HL-60/S4 (cell line): ENCODE measurements at regions not wholly inside any gene's neighbourhood (a gene's known extent, or its start where the extent isn't known, plus 50 kb on each side); places are given as distances from the start of the nearest gene placed in this dataset.
"Not testable (repeated sequence)": the region's sequence is repeated elsewhere in the genome, so short reads cannot be mapped to it uniquely, and the experiment has no call there.

Source experiments
- in situ Hi-C: fragments of 300-500 bp; cut with MboI; formaldehyde crosslinking; loops from 2 replicates; pipeline ENCODE4 v1.14.3; 2022; ENCODE audit warnings: low sequenced_read_pairs

DNA sequence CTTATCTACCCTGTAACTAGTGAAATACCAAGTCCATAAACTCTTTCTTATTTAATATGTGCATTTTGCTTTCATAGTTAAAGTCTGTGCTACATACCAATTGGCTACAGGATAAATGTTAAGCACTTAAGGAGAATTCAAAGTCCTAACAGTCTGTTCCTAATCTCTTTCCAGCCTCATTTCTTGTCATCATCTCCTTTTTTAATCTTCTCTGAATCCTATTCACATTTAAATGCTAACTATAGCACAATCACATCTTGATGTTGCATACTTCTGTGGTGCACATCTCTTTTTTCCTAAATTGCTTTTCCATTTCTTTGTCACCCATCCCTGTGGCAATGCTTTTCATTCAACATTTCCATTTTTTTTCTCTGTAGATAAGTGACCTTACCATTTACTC is 996.1 kb upstream of the TYRP1 start:
- in situ Hi-C loops, result no loop called here

DNA sequence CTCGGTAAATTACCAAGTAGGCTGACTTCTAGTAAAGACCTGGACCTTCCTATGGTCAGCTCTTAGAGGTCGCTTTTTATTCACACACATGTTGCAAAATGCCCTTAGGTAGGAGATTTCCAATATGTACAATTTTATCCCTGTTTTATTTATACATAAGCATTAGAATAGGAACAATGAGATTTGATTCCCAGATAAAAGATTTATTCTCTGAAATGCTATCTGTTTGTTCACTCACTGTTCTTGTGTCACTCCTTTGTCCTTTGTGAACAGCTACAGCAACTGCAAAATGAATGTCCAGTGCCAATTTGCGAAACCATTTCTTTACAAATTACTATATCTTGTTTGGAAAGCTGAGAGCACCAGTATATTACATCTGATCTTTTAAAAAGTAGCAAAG is 991.5 kb upstream of the TYRP1 start:
- in situ Hi-C loops, result no loop called here

DNA sequence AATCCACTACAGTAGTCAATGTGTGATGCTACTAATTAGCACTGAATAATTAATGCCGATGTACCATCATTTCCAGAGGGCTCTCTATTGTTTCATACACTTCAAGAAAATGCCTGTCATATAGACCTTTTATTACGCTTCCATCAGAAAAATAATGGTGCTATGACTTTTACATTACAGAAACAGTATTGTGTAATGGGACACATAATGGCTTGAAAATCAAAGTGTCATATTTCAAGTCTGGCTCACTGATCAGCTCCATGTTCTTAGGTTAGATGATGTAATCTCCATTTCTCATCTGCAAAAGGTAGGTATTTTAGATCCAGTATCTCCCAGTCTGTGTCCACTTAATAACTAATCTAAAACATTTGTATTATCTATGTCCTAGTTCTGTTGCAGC is 990.6 kb upstream of the TYRP1 start:
- in situ Hi-C loops, result no loop called here

DNA sequence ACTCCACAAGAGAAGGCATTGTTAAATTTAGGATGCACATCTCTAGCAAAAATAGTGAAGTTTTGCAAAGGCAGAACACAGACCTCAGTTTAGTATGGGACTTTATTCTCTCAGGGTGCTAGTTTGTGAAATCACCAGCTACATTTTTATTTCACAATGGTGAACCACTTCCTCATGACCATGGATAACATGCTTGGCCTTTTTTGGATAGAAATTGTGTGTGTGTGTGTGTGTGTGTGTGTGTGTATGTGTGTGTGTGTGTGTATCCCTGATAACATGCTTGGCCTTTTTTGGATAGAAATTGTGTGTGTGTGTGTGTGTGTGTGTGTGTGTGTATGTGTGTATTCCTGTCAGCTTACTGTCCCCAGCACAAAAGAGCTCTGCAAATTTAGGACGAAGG is 989.0 kb upstream of the TYRP1 start:
- in situ Hi-C loops, result not testable (repeated sequence)

DNA sequence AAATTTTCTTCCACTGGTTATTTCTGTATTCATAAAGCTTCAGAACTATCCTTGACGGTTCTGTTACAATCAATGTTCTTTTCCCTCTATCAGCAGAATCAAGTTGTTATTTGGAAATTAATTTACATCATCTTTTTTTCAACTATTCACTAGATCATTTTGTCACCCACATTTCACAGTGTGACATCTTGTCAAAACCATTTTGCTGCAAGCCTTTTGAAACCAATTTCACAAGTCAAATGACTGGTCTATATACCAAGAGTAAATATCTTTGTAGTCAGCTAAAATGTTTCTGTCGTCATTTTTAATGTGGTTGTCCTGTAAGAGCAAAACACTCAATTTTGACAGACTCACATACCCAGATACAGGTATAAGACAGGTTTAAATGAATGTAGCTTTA is 984.3 kb upstream of the TYRP1 start:
- in situ Hi-C loops, result no loop called here

DNA sequence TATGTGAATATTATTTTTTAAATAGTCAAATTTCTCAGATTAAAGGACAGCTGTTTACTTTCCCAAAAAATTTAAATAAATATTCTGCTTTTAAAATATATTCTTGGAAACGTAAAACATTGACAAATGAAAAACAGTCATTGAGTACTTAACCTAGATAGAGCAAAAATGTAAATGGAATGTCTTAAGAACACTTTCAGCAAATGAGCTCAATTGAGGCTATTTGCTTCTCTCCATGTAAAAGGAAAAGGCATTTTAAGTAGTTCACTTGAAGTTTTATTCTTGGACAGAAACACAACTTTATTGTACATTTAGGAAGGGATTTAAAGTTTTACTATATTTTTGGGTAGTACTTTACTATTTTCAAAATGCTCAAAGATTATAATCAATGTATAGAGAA is 983.6 kb upstream of the TYRP1 start:
- in situ Hi-C loops, result no loop called here

DNA sequence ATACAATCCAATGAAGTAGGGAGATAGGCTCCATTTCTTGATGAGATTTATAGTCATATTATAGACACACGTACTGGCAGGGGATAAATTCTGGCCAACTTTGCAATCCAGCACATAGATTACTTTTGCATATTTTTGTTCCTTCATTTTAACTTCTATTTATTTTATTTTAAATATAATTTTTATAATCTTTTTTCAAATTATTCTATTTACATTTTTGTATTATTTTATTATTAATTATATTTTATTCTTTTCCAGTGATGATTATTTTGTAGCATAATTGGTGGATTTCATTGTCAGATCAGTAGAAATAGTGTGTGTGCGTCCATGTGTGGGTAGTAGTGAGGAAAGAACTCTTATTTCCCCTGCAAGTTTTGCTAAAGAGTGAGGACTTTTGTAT is 980.1 kb upstream of the TYRP1 start:
- in situ Hi-C loops, result no loop called here

DNA sequence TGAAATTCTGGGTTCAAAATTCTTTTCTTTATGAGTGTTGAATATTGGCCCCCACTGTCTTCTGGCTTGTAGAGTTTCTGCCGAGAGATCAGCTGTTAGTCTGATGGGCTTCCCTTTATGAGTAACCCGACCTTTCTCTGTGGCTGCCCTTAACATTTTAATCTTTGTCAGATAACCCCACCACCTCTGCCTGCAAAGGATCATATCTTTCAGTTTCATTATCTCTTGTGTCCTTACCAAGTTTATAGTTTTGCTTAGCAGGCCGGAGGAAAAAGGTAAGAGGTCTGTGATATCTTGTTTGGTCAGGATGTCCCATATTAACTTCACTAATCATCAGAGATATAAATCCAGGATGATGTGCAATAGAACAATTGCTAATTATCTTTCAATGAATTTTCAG is 970.2 kb upstream of the TYRP1 start:
- in situ Hi-C loops, result no loop called here

DNA sequence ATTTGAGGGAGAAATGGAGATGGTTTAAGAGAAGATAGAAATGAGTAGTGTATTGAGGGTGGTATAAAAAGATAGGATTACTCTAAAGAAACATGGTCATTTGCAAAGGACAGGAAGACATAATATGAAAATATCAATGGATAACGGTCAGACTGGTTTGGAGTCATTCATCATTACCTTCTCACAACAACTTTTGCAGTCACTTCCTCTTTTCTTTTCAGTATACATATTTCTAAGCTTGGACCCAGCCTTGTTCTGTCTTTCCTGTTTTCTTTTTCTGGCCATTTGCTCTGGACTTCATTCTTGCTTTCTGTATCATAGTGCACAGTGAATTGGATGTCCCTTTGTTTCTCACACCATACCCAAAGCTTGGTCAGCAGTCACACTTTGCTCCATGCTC is 966.5 kb upstream of the TYRP1 start:
- in situ Hi-C loops, result no loop called here

DNA sequence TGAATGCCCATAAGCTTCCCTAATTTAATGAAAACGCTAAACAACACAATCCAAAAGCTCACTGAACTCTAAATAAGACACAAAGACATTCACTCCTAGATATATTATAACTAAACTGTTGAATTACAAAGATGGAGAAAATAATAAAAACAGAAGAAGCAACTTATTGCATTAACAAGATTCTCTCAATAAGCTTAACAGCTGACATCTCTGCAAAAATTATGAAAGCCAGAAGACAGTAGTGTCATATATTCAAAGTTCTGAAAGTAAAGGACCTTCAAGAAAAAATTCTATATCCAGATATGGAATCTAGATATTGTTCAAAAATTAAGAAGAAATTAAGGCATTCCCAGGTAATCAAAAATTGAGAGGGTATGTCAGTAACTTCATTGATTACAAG is 957.8 kb upstream of the TYRP1 start:
- in situ Hi-C loops, result no loop called here

DNA sequence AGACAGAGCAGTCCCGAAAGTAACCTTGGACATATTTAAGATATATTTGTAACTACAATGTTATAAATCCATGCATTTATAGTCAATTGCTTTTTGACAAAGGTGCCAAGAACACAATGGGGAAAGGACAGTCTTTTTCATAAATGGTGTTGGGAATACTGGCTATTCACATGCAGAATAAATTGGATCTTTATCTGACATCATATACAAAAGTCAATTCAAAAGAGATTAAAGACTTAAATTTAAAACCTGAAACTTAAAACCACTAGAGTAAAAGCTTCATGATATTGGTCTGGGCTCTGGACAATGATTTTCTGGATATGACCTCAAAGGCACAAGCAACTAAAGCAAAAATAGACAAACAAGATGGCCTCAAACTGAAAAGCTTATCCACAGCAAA is 950.7 kb upstream of the TYRP1 start:
- in situ Hi-C loops, result no loop called here

DNA sequence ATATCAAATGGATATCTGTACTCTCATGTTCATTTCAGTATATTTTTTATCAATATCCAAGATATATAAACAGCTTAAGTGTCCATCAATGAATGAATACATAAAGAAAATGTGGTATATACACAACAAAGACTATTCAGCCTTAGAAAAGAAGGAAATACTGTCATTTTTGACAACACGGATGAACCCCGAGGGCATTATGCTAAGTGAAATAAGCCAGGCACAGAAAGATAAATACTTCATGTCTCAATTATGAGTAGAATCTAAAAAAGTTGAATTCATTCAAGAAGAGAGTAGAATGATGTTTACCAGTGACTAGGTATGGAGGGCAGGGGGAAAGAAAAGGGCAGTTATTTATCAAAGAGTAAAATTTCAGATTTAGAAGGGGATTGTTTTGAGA is 949.8 kb upstream of the TYRP1 start:
- in situ Hi-C loops, result no loop called here

DNA sequence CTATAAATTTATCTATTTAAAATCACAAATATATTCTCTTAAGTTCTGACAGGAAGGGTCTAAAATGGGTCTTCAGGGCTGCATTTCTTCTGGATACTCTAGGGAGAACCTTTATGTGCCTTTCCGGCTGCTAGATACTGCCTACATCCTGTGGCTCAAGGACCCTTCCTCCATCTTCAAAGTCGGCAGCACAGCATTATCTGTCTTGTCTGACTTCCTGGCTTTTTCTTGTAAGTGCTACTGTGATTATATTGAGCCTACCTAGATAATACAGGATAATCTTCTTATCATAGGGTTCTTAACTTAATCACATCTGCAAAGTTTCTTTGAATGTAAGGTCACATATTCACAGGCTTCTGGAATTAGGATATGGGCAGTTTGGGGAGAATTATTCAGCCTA is 943.8 kb upstream of the TYRP1 start:
- in situ Hi-C loops, result no loop called here

DNA sequence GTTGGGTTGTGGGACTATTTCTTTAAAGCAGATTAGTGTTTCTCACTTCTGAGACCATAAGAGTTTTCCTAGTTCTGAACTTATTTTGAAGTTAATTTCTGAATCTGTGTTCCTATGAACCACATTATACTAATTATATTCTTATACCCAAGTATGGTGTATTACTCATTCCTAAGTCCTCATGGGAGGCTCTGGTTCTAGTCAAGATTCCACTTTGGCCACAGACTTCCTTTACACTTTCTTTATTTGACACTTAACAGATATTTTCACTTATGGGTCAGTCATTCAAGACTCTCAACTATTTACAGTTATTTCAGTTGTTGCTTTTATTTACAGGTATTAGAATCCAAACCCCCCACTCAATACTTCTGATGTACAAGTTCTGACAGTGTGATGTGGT is 937.2 kb upstream of the TYRP1 start:
- in situ Hi-C loops, result no loop called here

DNA sequence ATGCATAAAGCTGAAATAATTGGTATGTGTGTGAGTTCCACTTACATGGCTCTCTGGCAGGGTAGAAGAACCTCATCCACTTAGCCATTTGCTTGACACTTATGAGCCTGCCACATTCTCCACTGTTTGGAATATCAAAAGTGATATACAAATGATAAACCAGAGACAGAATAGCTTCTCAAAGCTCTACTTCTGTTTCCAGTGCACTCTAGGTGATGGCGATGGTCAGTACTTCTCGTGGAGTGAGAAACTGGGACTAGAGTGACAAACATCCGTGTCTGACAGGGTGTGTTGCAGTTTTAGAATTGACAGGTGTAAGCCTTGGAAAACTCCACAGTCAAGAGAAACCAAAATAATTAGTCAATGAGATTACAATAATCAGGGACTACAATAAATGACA is 935.8 kb upstream of the TYRP1 start:
- in situ Hi-C loops, result no loop called here

DNA sequence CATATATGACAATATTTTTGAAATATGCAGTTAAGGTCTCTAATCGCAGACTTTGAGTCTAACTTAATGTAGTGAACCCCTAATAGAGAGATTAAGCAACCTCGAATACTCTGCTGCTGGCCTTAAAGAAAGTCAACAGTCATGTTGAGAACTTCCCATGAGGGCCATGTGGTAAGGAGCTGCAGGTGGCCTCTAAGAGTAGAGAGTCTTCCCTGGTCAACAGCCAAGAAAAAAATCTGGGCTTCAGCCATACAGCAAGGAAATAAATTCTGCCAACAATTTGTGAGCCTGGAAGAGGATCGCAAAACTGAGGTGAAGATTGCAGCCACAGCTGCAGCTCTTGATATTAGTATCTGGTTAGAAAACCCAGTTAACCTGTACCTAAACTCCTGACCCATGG is 935.2 kb upstream of the TYRP1 start:
- in situ Hi-C loops, result no loop called here

DNA sequence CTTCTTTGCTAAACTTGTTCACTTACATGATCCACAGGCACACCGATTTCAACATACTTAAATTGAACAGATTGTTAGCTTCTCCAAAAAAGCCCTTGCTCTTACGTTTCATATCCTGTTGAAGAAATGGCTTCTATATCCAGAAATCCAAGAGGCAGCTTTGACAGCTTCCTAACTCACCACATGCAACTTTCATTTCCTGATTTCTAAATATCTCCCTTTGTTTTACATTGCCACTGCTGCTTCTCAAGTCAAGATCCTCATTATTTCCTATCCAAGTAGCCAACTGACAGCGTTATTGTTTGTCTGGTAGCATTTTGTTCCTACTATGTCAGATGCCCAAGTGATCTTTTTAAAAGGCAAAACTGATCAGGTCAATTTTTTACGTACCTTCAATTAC is 913.2 kb upstream of the TYRP1 start:
- in situ Hi-C loops, result no loop called here

DNA sequence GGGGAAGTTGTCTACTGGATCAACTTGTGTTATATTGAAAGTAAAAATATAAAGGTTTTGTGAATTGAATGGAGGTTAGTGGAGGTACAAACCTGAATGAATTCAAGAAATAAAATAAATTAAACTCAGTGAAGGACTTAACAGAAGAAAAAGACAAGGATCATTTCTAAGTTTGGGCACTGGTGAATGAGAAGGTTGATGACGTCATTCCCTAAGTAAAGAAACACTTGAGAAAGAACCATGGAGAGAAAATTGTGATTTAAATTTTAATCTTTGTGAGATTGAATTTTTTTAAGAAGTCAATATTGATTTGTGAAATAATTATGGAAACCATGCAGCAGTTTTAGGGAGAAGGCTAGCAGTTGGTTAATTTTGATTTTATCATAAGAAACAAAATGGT is 900.3 kb upstream of the TYRP1 start:
- in situ Hi-C loops, result no loop called here

DNA sequence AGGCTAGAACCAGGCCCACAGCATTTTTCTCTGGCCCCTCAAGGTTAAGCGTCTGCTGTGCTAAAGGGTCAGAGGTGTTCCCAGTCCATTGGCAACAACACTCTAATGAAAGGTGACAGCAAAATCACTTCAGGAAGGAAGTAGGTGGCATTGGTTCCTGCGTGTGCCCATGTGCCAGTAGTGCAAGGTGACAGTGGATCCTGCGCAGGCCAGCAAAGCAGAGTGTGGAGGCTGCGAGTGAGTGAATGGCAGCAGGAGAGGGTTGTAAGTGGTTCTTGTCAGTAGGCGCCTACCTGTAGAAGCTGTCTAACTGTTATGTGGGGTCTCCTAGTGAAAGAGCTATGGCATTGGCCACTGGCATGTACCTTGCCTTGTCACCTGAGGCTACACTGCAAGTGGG is 898.2 kb upstream of the TYRP1 start:
- in situ Hi-C loops, result no loop called here

DNA sequence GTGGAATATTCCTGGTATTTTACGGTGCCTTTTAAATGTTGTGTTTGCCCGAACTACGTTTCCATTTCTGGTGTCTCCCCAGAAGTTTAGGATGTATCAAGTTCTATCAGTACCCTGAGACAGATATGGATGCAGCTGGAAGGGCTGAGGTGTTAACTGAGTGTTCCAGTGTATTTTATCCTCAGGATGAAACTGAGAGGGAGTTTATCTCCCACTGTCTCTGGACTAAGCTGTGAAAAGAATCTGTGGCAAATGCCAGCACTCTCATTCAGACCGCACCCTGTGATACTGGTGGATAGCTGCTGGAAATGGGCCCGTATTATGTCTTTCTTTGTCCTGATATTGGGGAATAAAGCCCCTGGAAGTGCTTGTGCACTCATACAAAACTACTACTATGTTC is 887.2 kb upstream of the TYRP1 start:
- in situ Hi-C loops, result no loop called here

DNA sequence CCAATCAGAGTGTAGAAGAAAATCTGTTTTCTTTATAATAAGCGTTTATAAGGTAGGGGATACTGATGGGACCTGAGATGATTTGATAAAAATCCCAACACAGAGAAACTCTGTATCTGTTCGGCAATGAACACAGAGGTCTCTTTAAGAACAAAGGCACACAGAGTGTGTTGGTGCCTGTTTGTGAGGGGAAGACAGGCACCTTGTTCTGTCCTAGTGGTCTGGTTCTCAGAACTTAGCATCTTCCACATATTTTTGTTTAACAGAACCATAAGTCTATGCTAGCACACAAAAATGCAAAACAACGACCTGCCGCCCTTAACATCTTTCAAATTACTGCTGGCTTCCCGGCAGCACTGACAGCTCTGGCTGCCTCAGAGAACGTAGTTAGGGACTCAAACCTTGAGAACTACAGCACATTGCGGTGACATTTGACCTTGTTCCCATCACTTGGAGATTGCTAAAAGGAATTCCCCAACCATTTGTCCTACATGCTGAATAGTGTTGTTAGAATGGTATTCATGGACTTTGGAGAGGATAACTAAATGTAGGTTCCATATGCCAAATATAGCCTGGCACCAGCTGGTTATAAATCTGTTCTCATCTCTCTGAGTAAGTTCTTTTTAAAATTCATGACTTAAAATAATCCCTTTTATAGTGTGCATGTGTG is 871.7 kb upstream of the TYRP1 start:
- in situ Hi-C loops, result no loop called here

DNA sequence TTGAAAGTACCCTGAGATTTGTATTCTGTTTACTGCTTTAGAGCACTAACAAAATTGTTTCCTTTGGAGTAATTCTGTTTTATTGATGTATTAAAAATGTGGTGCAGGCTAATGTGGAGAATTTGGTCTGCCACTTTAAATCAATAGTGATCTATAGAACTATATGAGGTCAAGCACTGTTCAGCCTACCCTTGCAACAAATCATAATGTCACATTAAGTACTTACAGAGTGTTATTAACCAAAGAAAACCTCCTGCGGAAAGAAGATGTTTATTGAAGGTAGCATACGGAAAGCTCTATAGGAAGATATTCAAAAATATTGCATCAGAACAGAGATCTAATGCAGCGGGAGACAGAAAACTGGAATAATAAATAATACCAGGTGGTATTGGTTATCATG is 865.0 kb upstream of the TYRP1 start:
- in situ Hi-C loops, result no loop called here

DNA sequence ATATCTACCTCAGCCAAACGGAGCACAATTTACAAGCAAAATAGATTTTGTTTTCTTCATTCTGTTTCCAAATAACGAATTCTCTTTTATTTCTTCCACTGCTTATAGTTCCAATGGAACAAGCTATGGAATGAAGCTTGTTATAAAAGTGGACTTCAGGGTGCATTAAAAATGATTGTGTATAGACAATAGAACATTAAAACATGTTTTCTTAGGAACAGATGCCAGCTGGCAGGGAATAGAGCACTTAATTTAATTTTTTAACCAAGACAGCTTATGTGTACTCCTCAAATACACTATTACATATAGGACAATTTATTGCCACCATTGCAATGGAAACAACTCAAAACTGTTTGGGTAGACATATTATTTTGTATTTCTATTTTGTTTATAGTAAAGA is 860.1 kb upstream of the TYRP1 start:
- in situ Hi-C loops, result no loop called here

DNA sequence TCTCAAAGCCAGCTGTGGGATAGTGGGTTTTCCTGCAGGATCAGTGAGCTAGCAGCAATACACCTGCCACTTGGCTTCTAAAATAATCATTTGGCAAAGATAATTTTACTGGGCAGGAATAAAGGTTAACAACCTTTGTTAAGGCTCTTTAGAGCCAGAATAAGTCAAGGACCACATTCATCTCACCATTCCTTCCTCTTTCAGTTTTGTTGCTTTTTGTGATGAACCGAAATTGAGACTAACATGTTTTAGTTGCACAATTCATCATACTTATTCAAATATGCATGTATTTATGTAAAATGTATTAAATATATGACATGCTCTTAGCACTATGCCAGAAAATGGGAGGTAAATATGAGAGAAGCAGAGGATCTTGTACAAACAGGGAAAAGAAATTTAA is 824.4 kb upstream of the TYRP1 start:
- in situ Hi-C loops, result no loop called here
